NCI-H2196 treated with DMSO at 0.1 percent for 48 hours (cell line): ENCODE measurements at regions not wholly inside any gene's neighbourhood (a gene's known extent, or its start where the extent isn't known, plus 50 kb on each side); places are given as distances from the start of the nearest gene placed in this dataset.
"Not testable (repeated sequence)": the region's sequence is repeated elsewhere in the genome, so short reads cannot be mapped to it uniquely, and the experiment has no call there.

Experiments
- DNase-seq: peaks from one replicate; lab custom pipeline; 2025; ENCODE audit not compliant: unreplicated experiment; lab: John Stamatoyannopoulos, UW

DNA sequence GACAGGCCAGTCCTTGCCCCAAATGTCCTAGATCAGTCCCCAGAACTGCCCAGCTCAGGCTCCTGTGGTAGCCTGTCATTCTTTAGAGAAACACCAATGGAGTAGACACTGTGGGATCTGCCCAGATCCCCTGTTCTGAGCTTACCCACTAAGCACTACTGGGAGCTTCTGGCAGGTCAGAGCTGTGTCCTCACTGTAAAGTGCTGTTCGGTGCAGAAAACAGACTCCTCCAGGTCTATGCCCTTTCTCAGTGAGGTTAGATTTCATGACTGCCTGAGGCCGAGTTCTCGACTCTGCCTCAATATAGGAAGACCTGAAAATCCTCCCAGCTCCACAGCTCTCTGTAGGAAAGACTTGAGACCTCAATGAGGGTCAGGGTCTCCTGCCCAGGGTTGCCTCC, 67.5 kb upstream of the IGLL5 start:
- DNase-seq = no peak

DNA sequence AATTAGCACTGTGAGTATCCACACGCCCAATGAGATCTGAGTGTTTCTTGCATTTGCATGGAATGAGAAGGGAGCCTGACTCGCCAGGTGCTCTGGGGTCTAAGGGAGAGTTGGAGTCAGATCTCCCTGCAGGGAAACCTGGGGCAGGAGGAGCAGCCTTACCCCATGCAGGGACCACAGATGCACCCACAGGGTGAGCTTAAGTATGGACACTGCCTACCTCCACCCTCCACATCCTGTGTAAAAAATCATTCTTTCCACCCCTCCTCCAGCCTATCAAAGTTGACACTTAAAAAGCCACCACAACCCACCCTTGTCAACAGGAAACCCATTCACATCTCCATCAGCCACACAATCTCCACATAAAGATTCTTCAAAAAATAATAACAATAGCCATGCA, 67.0 kb upstream of the IGLL5 start:
- no peak for DNase-seq

DNA sequence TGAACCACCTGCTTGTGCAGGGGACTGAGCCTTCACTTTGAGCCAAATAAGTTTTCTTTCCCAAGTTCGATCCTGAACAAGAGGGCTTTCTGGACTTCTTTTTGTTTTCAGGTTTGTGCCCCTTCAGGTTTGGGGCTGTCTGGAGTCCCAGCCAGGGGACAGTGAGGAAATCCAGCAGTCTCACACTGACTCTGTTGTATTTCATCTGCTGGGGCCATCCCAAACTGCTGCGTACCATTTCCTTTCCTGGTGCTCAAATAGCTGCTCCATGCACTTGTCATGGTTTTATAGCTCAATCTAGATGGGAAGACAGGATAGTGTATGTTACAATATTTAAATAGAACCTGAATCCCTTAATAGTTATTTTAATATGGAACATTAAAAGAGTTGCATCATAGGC, 66.3 kb upstream of the IGLL5 start:
- DNase-seq = no peak

DNA sequence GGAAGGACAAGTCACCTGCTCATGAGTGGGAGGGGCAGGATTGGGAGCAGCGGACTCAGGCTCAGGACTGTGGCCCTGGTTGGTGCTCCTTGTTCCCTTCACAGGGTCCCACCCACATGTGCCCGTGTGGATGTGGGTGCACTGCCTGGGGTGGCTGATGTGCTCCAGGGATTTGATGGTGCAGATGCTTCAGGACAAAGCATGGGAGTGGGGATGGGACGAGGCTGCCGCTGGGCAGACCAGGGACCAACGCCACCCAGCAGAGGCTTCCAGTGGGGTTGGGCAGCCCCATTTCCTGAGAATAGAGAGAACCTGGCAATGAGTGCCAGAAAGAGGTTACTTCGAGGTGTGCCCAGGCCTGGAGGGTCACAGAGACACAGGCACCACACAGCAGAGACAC, 65.5 kb upstream of the IGLL5 start:
- DNase-seq = no peak

DNA sequence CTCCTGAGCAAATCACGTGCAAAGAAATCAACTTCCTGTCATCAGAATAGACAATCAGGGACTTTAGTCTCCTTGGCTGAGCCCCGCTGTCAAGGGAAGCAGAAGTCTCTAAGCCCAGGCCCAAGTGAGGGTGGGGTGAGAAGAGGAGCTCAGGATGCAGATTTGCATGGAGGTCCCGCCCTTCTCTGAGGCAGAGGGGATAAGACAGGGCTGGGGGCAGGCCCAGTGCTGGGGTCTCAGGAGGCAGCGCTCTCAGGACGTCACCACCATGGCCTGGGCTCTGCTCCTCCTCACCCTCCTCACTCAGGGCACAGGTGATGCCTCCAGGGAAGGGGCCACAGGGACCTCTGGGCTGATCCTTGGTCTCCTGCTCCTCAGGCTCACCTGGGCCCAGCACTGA, 65.1 kb upstream of the IGLL5 start:
- not testable (repeated sequence) for DNase-seq

DNA sequence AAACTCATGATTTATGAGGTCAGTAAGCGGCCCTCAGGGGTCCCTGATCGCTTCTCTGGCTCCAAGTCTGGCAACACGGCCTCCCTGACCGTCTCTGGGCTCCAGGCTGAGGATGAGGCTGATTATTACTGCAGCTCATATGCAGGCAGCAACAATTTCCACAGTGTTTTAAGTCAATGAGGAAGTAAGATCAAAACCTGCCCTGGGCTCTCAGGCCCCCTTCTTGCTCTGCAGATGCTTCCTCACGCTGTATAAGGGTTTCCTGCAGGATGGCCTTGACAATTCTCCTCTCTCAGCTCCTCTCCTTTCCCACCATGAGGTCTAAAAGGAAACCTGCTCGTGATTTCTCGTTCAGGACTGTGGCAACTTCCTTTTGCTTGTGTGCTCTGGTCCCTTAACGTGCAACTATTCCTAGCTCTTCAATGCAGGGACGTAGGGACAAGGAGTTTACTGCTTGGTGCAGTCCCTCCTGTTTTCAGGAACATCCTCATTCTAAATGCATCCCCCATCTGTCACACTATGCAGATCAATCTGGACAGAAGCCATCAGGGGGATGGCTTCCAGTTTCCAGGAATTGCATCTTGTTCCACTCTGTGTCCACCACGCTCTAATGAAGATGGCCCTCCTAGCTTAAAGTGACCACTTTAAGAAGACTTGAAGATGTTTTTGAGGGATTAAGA, 64.3 kb upstream of the IGLL5 start:
- no peak for DNase-seq

DNA sequence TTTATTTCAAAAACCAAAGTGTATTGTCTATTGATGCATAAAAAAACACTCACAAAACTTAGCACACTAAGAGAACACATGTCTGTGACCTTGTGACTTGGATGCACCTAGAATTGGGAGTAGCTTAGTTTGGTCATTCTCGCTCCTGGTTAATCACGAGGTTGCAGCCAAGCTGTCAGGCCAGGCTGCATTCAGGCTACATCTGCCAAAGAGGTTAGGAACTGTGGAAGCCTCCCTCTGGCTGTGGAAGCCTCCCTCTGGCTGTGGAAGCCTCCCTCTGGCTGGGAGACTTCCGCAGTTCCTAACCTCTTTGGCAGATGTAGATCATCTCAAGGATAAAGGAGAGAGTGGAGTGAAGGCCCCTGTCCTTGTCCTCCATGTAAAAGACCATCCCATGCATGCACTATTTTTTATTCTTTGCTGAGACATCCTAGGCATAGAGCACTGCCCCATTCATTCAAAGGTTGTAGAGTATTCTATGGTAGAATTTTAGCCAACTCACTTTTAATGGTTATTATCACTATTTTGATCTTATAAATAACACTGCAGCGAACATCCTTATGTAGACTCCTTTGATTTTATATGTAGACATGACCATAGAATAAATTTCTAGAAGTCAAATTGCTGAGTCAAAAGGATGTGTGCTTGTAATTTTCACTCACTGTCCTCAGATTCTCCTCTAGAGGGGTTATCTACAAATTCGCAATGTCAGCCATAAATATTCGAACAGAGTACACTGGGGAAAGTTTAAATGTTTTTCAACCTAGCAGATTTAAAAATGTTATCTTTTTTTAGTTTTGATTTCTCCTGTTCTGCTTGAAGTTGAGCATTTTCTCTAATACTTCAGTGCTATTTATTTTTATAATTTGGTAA, 63.0 kb upstream of the IGLL5 start:
- no peak for DNase-seq

DNA sequence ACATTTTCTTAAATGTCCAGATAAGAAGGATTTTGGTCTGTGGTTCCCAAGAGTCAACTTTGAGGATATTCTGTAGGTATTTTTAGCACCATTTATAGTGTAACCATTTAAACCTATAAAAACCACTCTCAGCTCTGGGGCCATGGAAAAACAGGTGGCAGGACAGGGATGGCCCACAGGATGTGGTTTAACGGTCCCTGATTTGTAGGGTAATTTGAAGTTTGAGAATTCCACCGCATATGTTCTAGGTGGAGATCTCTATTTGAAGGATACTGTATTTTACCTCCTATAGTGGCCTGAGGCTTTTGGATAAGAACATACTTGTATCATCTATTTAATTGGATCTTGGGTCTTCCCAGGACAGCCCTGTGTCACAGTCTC, 62.4 kb upstream of the IGLL5 start:
- DNase-seq = no peak

DNA sequence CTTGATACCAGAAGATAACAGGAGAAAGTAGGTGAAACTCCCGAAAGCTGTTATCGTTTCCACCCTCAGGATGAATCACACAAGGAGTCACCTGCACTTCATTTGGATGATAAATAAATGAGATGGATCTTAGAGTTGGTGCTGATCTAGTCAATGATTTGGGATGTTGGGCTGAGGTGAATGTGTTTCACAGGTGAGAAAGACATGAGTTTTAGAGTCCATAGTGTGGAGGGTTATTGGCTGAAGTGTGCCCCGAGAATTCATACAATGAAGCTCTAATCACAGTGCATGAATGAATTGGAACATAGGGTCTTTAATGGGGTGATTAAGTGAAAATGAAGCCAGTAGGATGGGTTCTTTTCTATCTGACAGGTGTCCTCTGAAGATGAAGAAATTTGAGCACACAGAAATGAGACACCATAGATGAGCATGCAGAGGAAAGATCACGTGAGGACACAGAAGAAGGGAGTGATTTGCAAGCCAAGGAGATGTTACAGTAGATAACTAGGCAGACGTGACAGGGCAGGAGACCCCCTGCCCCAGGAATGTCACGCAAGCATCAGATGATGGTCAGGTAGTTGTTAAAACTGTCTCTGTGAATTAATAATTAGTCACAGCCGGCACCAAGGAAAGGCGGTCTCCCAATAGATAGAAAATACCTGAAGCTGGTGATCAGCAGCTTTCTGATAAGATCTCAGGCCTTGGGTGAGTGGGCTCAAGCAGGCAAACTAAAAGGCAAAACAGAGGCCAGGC, 60.3 kb upstream of the IGLL5 start:
- DNase-seq = no peak

DNA sequence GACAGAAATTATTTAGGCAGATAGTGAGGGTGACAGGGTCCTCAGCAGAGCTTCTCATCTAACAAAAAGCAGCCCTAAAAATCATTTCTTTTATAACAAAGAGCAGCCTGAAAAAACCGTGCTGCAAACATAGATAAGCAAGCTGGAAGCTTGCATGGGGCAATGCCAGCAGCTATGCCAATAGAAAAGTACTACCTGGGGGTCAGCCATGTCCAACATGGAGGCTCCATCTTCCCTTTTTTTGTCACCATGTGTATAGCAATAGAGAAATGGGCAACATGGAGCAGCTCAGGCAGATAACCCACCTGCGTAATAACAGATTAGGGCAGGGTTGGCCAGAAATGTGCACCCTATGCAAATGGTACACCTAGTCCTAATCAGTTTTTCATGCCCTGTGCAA, 57.4 kb upstream of the IGLL5 start:
- no peak for DNase-seq

DNA sequence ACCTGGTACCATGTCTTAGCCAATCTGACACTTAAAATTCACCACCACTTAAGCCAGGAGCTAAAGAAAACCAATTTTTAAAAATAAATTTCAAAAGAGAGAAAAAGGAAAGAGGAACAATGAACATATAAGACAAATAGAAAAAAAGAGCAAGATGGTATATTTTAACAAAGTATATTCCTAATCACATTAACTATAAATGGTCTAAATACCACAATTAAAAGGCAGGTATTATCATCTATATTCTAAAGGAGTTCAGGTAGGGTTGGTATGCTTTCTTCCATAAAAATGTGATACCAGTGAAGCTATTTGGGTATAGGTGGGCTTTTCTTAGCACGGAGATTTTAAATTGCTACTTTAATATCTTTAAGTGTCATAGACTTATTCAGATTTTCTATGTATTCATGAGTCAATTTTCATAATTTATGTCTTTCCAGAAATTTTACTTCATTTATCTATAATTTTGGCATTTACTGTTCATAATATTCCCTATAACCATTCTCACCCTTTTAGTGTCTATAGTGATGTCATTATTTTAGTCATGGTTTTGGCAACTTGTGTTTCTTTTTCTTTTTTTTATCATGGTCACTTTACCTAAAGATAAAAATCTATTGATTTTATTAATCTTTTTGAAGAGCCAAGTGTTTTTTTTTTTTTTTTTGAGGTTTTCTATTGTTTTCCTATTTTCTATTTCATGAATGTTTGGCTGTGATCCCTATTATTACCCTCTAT, 56.5 kb upstream of the IGLL5 start:
- no peak for DNase-seq

DNA sequence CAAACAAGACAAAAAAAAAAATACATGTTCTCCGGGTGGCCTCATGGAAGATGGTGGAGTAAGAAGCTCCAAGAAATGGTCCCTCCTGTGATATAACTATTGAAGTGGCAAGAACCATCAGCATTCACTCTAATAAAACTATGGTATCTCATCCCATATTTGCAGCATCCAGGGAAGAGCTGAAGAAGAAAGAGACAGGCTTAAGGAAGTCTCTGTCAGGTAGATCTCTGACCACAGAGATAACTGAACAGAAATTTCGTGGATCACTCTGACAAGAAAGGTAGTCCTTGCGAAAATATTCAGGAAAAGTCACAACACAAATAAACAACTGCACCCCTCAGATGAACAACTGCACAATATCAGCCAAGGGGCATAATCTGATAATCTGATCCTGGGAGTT, 54.6 kb upstream of the IGLL5 start:
- no peak for DNase-seq

DNA sequence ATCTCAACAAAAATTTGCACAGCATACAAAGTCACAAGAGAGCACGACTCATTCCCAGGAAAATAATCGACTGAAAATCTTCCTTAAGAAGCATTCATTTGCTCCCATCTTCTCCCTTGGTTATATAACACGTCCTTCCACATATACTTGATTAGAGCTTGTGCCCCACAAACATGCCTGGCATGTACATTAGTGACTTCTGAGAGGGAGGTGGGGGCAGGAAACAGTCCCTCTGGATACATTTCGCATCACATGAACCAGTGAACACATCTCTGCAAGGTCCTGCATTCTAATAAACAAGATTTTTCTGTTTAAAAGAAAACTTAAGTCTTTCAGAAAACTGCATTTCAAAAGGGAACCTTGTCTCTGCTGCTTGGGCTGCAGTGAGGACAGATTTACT, 54.1 kb upstream of the IGLL5 start:
- no peak for DNase-seq

DNA sequence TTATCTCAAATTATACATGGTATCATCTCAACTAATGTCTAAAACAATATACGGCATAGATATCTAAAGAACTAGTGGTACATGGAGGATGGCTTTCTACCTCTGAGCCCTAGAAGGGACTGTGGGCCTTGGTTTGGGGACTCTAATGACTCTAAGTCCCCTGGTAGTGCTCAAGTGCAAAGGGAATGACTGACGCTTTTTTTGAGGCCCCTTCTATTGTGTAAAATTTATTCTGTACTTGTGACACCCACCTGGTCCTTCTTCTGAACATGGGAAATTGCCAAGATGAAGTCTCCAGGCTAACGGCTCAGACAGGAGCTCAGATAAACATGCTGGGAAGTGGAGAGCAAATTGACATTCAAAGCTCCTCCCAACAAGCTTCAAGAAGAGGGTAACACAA, 53.4 kb upstream of the IGLL5 start:
- DNase-seq = no peak

DNA sequence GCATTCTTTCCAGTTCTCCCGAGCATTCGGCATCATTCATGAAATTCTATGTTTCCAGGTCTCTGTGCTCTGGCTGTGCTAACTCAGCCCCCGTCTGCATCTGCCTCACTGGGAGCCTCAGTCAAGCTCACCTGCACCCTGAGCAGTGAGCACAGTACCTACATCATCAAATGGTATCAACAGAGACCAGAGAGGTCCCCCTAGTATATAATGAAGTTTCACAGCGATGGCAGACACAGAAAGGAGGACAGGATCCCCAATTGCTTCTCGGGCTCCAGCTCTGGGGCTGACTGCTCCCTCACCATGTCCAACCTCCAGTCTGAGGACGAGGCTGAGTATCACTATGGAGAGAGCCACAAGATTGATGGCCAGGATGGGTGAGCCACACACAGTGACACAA, 52.8 kb upstream of the IGLL5 start:
- no peak for DNase-seq

DNA sequence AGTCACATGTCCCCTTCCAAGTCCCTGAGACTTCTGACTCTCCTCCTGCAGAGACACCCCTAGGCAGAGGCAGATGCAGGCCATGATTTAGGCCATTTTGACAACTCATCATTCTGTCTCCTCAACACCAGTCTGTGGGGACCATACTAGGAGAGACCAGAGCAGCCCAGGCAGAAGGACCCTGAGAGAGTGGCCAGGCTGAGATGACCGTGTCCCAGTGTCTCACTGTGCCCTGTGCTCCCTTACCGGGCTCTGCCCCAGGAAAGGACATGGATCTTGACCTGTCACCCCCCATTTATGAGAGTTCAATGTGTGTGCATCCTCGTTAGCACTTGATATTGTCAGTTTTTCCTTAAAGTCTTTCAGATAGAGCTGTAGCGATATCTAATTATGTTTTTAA, 52.4 kb upstream of the IGLL5 start:
- DNase-seq = no peak

DNA sequence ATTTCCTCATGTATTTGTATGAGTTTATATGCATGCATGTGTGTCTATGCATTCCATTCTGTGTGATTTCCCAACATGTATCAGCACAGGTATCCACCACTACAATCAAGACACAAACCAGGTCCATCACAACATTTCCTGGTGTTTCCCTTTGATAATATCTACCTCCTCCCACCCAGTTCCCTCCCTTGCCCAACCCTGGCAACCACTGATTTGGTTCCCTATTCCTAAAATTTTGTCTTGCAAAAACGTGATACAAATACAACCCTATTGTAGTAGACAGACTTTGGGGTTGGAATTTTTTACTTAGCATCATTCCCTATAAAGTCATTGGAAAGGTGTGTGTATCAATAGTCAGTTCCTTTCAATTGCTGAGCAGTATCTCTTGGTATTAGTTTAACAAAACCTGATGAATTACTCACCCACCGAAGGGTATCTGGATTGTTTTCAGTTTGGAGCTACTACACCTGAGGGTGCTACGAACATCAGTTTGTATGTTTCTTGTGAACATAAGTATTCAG, 51.8 kb upstream of the IGLL5 start:
- DNase-seq = no peak

DNA sequence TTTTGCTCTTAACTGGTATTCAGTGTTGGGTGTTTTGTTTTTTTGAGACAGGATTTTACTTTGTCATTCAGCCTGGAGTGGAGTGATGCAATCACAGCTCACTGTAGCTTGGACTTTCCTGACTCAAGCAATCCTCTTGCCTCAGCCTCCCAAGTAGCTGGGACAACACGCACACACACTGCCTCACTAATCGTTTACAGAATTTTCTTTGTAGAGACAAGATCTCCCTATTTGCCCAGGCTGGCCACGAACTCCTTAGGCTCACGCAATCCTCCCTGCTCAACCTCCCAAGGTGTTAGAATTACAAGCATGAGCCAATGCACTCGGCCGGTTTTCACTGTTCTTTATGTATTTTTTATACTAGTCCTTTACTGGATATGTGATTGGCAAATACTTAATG, 51.0 kb upstream of the IGLL5 start:
- no peak for DNase-seq
